HepG2 (cell line): ENCODE measurements at regions not wholly inside any gene's neighbourhood (a gene's known extent, or its start where the extent isn't known, plus 50 kb on each side); places are given as distances from the start of the nearest gene placed in this dataset.

Source experiments
- CHD2 ChIP-seq: IDR thresholded peaks from 2 replicates; pipeline ENCODE4 v1.6.1; 2011; ENCODE audit warnings: low read depth, low read length, improper control_type of control experiment
- FOSL1 ChIP-seq: sonication (generic); formaldehyde crosslinking; IDR thresholded peaks from 2 replicates; pipeline ENCODE4 v1.9.0; 2021; ENCODE audit warnings: missing genetic modification reagents, borderline replicate concordance
- HMGXB4 ChIP-seq, 2 experiments: sonication (generic) in 1 of 2; formaldehyde crosslinking in 1 of 2; IDR thresholded peaks; 2 replicates each; pipeline versions ENCODE4 v1.4.0 to v1.6.1; 2018 to 2020; ENCODE audit warnings: missing genetic modification reagents in 2 of 2, borderline replicate concordance in 1 of 2, low read depth in 1 of 2, mild to moderate bottlenecking in 1 of 2, missing biosample characterization in 1 of 2
- RXRB ChIP-seq: IDR thresholded peaks from 2 replicates; pipeline ENCODE4 v1.6.1; 2016; ENCODE audit warnings: borderline replicate concordance, missing genetic modification reagents, missing compliant biosample characterization
- TOE1 ChIP-seq: sonication (generic); formaldehyde crosslinking; IDR thresholded peaks from 2 replicates; pipeline ENCODE4 v1.4.0; 2020; ENCODE audit warnings: mild to moderate bottlenecking, missing genetic modification reagents
- ZFP36L1 ChIP-seq: sonication (generic); formaldehyde crosslinking; IDR thresholded peaks from 2 replicates; pipeline ENCODE4 v1.8.0; 2022; ENCODE audit warnings: mild to moderate bottlenecking, missing genetic modification reagents, moderate library complexity
- ZNF275 ChIP-seq: sonication (generic); formaldehyde crosslinking; IDR thresholded peaks from 2 replicates; pipeline ENCODE4 v1.8.0; 2022; ENCODE audit warnings: missing genetic modification reagents, mild to moderate bottlenecking, inconsistent platforms, borderline replicate concordance
- ZNF775 ChIP-seq: sonication (generic); formaldehyde crosslinking; IDR thresholded peaks from 2 replicates; pipeline ENCODE4 v1.4.0; 2020; ENCODE audit warnings: missing genetic modification reagents, mild to moderate bottlenecking, moderate library complexity, borderline replicate concordance
- TF ChIP-seq, protein P1 (sequence below): sonication (generic); formaldehyde crosslinking; IDR thresholded peaks from 2 replicates; pipeline ENCODE4 v1.4.0; 2020; ENCODE audit warnings: missing genetic modification reagents, borderline replicate concordance
- TF ChIP-seq, protein P2 (sequence below): sonication (generic); formaldehyde crosslinking; conservative IDR thresholded peaks from 2 replicates; pipeline ENCODE4 v1.8.0; 2022; ENCODE audit warnings: mild to moderate bottlenecking, moderate library complexity, missing genetic modification reagents
- TF ChIP-seq, protein P3 (sequence below): IDR thresholded peaks from 2 replicates; pipeline ENCODE4 v1.6.1; 2012; ENCODE audit warnings: low read depth, low read length, improper control_type of control experiment
- TF ChIP-seq, protein P4 (sequence below): sonication (generic); formaldehyde crosslinking; IDR thresholded peaks from 2 replicates; pipeline ENCODE4 v1.5.0; 2020; ENCODE audit warnings: mild to moderate bottlenecking, missing genetic modification reagents, borderline replicate concordance

DNA sequence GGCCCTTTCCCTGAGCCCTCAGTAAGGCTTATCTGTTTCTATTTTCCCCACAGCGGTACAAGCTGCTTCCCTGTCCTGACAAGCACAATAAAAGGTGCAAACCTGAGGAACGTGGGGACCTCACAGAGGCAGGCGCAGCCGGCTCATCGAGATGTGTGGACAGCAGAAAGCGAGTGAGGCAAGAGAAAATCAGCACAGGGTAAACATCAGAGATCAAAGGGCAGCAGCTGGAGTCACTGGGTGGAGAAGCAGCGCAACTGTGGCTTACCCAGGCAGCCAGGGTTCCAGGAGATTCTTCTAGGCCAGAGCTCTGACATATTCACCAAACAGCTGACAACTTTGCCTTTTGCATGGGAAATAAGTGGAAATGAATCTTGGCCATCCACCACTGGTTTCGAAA is 212.6 kb downstream of the WDR11 start (continued):
- no peak for TF ChIP-seq TOE1 (CRISPR knock-in tag)
- TF ChIP-seq, protein P1, sequence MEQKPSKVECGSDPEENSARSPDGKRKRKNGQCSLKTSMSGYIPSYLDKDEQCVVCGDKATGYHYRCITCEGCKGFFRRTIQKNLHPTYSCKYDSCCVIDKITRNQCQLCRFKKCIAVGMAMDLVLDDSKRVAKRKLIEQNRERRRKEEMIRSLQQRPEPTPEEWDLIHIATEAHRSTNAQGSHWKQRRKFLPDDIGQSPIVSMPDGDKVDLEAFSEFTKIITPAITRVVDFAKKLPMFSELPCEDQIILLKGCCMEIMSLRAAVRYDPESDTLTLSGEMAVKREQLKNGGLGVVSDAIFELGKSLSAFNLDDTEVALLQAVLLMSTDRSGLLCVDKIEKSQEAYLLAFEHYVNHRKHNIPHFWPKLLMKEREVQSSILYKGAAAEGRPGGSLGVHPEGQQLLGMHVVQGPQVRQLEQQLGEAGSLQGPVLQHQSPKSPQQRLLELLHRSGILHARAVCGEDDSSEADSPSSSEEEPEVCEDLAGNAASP: 0 out of 2 replicates have a peak, but pooled peaks have one; percentile 43
- peak; percentile 63 for TF ChIP-seq RXRB (CRISPR knock-in tag)
- TF ChIP-seq ZFP36L1 (CRISPR knock-in tag): peak; percentile 61; the same call in 1 of the 2 replicates
- TF ChIP-seq, protein P2, sequence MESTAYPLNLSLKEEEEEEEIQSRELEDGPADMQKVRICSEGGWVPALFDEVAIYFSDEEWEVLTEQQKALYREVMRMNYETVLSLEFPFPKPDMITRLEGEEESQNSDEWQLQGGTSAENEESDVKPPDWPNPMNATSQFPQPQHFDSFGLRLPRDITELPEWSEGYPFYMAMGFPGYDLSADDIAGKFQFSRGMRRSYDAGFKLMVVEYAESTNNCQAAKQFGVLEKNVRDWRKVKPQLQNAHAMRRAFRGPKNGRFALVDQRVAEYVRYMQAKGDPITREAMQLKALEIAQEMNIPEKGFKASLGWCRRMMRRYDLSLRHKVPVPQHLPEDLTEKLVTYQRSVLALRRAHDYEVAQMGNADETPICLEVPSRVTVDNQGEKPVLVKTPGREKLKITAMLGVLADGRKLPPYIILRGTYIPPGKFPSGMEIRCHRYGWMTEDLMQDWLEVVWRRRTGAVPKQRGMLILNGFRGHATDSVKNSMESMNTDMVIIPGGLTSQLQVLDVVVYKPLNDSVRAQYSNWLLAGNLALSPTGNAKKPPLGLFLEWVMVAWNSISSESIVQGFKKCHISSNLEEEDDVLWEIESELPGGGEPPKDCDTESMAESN: no peak
- no peak for TF ChIP-seq ZNF275
- TF ChIP-seq FOSL1: no peak
- no peak for TF ChIP-seq CHD2
- TF ChIP-seq ZNF775 (CRISPR knock-in tag): no peak
- TF ChIP-seq, protein P3, sequence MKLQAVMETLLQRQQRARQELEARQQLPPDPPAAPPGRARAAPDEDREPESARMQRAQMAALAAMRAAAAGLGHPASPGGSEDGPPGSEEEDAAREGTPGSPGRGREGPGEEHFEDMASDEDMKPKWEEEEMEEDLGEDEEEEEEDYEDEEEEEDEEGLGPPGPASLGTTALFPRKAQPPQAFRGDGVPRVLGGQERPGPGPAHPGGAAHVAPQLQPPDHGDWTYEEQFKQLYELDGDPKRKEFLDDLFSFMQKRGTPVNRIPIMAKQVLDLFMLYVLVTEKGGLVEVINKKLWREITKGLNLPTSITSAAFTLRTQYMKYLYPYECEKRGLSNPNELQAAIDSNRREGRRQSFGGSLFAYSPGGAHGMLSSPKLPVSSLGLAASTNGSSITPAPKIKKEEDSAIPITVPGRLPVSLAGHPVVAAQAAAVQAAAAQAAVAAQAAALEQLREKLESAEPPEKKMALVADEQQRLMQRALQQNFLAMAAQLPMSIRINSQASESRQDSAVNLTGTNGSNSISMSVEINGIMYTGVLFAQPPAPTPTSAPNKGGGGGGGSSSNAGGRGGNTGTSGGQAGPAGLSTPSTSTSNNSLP: no peak
- TF ChIP-seq, protein P4, sequence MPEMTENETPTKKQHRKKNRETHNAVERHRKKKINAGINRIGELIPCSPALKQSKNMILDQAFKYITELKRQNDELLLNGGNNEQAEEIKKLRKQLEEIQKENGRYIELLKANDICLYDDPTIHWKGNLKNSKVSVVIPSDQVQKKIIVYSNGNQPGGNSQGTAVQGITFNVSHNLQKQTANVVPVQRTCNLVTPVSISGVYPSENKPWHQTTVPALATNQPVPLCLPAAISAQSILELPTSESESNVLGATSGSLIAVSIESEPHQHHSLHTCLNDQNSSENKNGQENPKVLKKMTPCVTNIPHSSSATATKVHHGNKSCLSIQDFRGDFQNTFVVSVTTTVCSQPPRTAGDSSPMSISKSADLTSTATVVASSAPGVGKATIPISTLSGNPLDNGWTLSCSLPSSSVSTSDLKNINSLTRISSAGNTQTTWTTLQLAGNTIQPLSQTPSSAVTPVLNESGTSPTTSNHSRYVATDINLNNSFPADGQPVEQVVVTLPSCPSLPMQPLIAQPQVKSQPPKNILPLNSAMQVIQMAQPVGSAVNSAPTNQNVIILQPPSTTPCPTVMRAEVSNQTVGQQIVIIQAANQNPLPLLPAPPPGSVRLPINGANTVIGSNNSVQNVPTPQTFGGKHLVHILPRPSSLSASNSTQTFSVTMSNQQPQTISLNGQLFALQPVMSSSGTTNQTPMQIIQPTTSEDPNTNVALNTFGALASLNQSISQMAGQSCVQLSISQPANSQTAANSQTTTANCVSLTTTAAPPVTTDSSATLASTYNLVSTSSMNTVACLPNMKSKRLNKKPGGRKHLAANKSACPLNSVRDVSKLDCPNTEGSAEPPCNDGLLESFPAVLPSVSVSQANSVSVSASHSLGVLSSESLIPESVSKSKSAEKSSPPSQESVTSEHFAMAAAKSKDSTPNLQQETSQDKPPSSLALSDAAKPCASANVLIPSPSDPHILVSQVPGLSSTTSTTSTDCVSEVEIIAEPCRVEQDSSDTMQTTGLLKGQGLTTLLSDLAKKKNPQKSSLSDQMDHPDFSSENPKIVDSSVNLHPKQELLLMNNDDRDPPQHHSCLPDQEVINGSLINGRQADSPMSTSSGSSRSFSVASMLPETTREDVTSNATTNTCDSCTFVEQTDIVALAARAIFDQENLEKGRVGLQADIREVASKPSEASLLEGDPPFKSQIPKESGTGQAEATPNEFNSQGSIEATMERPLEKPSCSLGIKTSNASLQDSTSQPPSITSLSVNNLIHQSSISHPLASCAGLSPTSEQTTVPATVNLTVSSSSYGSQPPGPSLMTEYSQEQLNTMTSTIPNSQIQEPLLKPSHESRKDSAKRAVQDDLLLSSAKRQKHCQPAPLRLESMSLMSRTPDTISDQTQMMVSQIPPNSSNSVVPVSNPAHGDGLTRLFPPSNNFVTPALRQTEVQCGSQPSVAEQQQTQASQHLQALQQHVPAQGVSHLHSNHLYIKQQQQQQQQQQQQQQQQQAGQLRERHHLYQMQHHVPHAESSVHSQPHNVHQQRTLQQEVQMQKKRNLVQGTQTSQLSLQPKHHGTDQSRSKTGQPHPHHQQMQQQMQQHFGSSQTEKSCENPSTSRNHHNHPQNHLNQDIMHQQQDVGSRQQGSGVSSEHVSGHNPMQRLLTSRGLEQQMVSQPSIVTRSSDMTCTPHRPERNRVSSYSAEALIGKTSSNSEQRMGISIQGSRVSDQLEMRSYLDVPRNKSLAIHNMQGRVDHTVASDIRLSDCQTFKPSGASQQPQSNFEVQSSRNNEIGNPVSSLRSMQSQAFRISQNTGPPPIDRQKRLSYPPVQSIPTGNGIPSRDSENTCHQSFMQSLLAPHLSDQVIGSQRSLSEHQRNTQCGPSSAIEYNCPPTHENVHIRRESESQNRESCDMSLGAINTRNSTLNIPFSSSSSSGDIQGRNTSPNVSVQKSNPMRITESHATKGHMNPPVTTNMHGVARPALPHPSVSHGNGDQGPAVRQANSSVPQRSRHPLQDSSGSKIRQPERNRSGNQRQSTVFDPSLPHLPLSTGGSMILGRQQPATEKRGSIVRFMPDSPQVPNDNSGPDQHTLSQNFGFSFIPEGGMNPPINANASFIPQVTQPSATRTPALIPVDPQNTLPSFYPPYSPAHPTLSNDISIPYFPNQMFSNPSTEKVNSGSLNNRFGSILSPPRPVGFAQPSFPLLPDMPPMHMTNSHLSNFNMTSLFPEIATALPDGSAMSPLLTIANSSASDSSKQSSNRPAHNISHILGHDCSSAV (CRISPR knock-in tag): no peak
- no peak for TF ChIP-seq HMGXB4 (CRISPR knock-in tag; IDR thresholded peaks at IDR 0.05; ENCODE audit: borderline replicate concordance in 1 of 2, low read depth in 1 of 2)
